ENCODE measurements at regions not wholly inside any gene's neighbourhood (a gene's known extent, or its start where the extent isn't known, plus 50 kb on each side); places are given as distances from the start of the nearest gene placed in this dataset.
"Not testable (repeated sequence)": the region's sequence is repeated elsewhere in the genome, so short reads cannot be mapped to it uniquely, and the experiment has no call there.

- no peak overlapping the region for H3K27ac ChIP-seq
- no peak for DNase-seq (ENCODE audit: low read depth, low spot score)
Observed at GRCh38 chr3:194854659-194855390, 169.1 kb downstream of the FAM43A start.

GRCh38 chr3:194856296-194856695 is 170.6 kb downstream of the FAM43A start:
- H3K27ac ChIP-seq, result no peak overlapping the region
- no peak for DNase-seq (ENCODE audit: low read depth, low spot score)

- DNase-seq (ENCODE audit: low read depth, low spot score), result no peak
- H3K27ac ChIP-seq, result no peak overlapping the region
Observed at GRCh38 chr3:194857469-194858113, 171.9 kb downstream of the FAM43A start.

- no peak overlapping the region for H3K27ac ChIP-seq
- no peak for DNase-seq (ENCODE audit: low read depth, low spot score)
Observed at GRCh38 chr3:194858382-194858781, 172.7 kb downstream of the FAM43A start.

- no peak overlapping the region for H3K27ac ChIP-seq
- no peak for DNase-seq (ENCODE audit: low read depth, low spot score)
Observed at GRCh38 chr3:194860725-194861124, 175.0 kb downstream of the FAM43A start.

GRCh38 chr3:194861375-194861774 is 175.7 kb downstream of the FAM43A start:
- no peak overlapping the region for H3K27ac ChIP-seq
- no peak for DNase-seq (ENCODE audit: low read depth, low spot score)

- DNase-seq (ENCODE audit: low read depth, low spot score), result no peak
- no peak overlapping the region for H3K27ac ChIP-seq
Observed at GRCh38 chr3:194865061-194865460, 179.4 kb downstream of the FAM43A start.

GRCh38 chr3:194865615-194866014 is 179.9 kb downstream of the FAM43A start:
- no peak overlapping the region for H3K27ac ChIP-seq
- no peak for DNase-seq (ENCODE audit: low read depth, low spot score)

GRCh38 chr3:194866236-194866635 is 180.6 kb downstream of the FAM43A start:
- DNase-seq (ENCODE audit: low read depth, low spot score), result no peak
- H3K27ac ChIP-seq, result no peak overlapping the region

GRCh38 chr3:194867270-194867983 is 181.7 kb downstream of the FAM43A start:
- no peak for DNase-seq (ENCODE audit: low read depth, low spot score)
- H3K27ac ChIP-seq, result no peak overlapping the region

GRCh38 chr3:194868831-194869230 is 183.1 kb downstream of the FAM43A start:
- no peak overlapping the region for H3K27ac ChIP-seq
- no peak for DNase-seq (ENCODE audit: low read depth, low spot score)

GRCh38 chr3:194869482-194870169 is 183.9 kb downstream of the FAM43A start:
- DNase-seq (ENCODE audit: low read depth, low spot score), result peak; percentile 72
- peak overlapping the region; percentile 90 for H3K27ac ChIP-seq

GRCh38 chr3:194870394-194871110 is 184.9 kb downstream of the FAM43A start:
- peak; percentile 48 for DNase-seq (ENCODE audit: low read depth, low spot score)
- H3K27ac ChIP-seq, result peak overlapping the region; percentile 90

- H3K27ac ChIP-seq, result peak overlapping the region; percentile 90
- DNase-seq (ENCODE audit: low read depth, low spot score), result peak; percentile 82
Observed at GRCh38 chr3:194871143-194871863, 185.6 kb downstream of the FAM43A start.

- peak overlapping the region; percentile 90 for H3K27ac ChIP-seq
- peak; percentile 26 for DNase-seq (ENCODE audit: low read depth, low spot score)
Observed at GRCh38 chr3:194871864-194872668, 186.4 kb downstream of the FAM43A start.

GRCh38 chr3:194872669-194872977 is 186.9 kb downstream of the FAM43A start:
- DNase-seq (ENCODE audit: low read depth, low spot score), result no peak
- H3K27ac ChIP-seq, result peak overlapping the region; percentile 90

GRCh38 chr3:194873474-194873873 is 187.8 kb downstream of the FAM43A start:
- H3K27ac ChIP-seq; DNase-seq (ENCODE audit: low read depth, low spot score): not testable (repeated sequence)

GRCh38 chr3:194874206-194874605 is 188.5 kb downstream of the FAM43A start:
- H3K27ac ChIP-seq, result no peak overlapping the region
- DNase-seq (ENCODE audit: low read depth, low spot score), result no peak

- H3K27ac ChIP-seq, result no peak overlapping the region
- no peak for DNase-seq (ENCODE audit: low read depth, low spot score)
Observed at GRCh38 chr3:194874783-194875182, 189.1 kb downstream of the FAM43A start.

Measured in epithelial cell of prostate (primary cell).